Stimulated activated CD8-positive, alpha-beta memory T cell treated with anti-CD3 and anti-CD28 coated beads, Interleukin-2, amount 100 ng/mL, for 48 hours (primary cell): ENCODE measurements at regions not wholly inside any gene's neighbourhood (a gene's known extent, or its start where the extent isn't known, plus 50 kb on each side); places are given as distances from the start of the nearest gene placed in this dataset.
A peak's percentile ranks its signal among the peaks of the same experiment; 100 is the strongest.
"Not testable (repeated sequence)": the region's sequence is repeated elsewhere in the genome, so short reads cannot be mapped to it uniquely, and the experiment has no call there.

Experiments
- DNase-seq, 2 donors: peaks; one replicate each; pipeline ENCODE4 v3.0.0-alpha.2; 2020; ENCODE audit warnings: low read depth in 2 of 2

- DNase-seq = no peak
Observed at GRCh38 chr6:9028086-9028485, 592.7 kb upstream of the SLC35B3 start.

GRCh38 chr6:9025796-9026394 lies 590.5 kb upstream of the SLC35B3 start:
- no peak for DNase-seq

DNA sequence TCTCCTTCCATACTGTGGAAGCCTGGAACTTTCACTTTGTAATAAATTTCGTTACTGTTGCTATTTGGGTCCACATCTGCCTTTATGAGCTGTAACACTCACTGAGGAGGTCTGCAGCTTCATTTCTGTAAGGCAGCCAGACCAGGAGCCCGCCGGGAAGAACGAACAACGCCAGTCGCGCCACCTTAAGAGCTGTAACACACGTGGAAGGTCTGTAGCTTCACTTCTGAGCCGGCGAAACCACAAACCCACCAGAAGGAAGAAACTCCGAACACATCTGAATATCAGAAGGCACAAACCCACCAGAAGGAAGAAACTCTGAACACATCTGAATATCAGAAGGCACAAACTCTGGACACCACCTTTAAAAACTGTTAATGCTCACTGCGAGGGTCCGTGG lies 589.9 kb upstream of the SLC35B3 start:
- DNase-seq = no peak

GRCh38 chr6:9024246-9024645 lies 588.9 kb upstream of the SLC35B3 start:
- not testable (repeated sequence) for DNase-seq

- no peak for DNase-seq
Observed at GRCh38 chr6:9020001-9020400, 584.7 kb upstream of the SLC35B3 start.

- no peak for DNase-seq
Observed at GRCh38 chr6:9009931-9010330, 574.6 kb upstream of the SLC35B3 start.

DNA sequence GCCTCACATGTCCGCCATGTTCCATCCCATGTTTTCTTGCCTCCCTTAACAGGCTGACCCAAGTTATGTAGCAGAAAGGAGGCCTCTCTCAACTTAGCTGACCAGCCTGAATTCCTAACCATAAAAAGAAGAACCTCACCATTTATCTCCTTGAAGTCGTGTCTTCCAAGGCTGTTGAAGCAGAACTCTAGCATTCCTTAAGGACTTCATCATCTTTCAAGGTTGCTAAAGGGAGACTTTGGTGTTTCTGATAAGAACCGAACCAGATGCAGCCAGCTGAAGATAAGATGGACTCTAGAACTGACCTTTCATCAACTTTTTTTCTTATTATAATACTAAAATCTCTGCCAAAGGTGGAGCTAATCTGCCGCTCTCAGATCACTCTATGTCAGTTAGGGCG lies 571.7 kb upstream of the SLC35B3 start:
- no peak for DNase-seq

DNA sequence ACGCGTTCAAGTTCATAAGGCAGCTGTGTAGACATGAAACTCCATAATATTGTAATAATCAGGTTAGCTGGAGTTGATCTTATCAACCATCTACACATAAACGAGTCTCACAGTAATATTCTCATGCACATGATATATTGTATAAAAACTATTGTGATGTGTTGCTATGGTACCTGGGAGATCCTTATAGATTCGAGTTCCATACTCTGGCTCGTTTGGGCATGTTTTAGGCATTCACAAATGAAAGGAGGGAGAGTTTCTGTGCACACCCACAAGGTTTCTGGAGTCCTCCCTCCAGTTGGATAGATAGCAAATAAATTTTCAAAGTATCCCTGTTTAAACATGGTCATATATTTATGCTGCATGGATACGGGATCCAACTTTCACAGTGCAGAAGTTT lies 567.5 kb upstream of the SLC35B3 start:
- DNase-seq = no peak

GRCh38 chr6:8995156-8995555 lies 559.8 kb upstream of the SLC35B3 start:
- DNase-seq = no peak

DNA sequence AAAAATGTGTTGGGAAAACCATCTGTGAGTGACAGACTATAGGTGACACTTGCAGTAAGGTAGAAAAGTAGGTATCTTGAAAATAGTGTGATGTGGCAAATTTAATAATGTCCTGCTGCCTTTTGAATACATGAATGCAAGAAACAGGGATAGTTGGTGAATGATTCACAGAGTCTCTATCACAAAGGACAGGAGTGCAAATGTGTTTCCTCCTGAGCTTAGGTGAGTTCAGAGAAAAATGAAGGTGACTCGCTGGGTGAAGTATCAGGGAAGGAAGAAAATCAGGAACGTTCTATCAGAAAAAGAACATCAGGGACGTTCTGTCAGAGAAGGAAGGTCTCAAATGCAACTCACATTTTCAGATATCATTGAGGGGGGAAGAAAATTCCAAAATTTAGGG lies 557.8 kb upstream of the SLC35B3 start:
- DNase-seq = no peak

DNA sequence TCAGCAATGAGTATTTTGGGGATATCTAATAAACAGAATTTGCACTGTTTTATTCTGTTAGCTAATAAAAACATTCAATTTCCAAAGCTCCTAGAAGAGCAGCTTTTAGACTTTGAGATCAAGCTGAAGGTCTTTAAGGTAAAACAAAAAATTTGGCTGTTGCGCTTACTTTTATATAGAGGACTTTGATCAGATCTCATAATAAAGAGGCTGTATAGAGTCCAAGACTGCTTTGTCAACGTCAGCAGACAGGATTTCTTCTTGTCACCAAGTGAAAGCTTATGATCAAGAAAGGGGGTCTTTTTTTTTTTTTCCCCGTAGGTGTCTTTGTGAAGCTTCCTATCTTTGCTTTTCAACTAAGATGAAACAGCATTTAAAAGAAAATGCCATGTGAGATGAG lies 556.5 kb upstream of the SLC35B3 start:
- DNase-seq = no peak

- no peak for DNase-seq
Observed at GRCh38 chr6:8990075-8990474, 554.7 kb upstream of the SLC35B3 start.

DNA sequence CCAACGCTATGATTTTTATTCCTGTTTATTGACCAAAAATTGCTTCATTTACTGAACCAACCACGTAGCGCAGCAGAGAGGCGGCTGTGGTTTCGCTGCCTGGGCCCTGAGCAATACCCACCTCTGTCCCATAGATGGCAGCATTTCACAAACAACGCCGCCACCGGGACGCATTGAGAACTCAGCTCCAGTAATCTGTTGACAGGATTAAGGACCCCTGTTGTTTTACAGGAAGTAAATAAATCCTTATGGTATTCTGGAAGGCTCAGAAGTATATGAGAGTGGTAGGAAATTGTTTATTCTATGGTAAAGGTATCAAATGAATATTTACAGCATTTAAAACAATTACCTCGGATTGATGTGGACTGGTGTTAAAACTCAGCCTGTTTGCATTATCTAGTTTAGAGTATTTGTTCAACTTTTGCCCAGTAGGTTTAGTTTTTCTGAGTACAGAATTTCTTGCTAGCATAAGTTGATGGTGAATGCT lies 547.9 kb upstream of the SLC35B3 start:
- peak; percentile 14 to 30 for DNase-seq

DNA sequence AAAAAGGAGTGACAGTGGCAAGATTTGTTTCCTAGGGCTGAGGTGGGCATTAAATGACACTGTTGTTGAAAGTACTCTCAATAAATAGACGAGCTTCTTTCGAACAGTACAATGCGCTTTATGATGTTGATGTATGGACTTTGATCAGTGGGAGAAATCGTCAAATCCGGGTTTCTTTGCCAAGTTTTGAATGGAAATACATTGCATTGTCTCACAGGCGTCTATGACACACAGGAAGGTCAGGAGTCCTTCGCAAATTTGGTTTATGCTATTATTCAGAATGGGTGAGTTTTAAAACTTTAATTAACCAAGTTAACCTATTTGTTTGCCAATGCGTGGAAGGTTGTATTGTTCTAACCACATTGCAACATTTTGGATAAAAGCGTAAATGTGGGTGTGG lies 547.3 kb upstream of the SLC35B3 start:
- no peak for DNase-seq

DNA sequence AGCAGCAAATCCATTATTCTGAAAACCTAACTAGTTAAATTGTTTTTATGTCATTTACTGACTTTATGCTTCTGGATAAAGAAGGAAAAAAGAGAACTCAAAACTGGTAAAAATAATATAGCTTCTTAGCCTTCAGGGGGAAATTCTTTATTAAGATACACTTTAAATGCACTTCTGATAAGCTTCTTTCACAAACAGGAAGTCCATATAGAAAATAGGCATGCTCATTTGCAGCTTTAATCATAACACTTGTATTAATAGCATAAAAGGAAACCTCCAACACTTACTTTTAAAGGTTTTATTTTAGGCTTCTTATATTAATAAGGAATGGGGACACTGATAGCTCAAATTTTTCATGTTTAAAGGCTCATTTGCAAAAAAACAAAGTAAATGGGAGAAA lies 538.0 kb upstream of the SLC35B3 start:
- no peak for DNase-seq

GRCh38 chr6:8969747-8970146 lies 534.4 kb upstream of the SLC35B3 start:
- DNase-seq = no peak

- no peak for DNase-seq
Observed at GRCh38 chr6:8958894-8959511, 523.7 kb upstream of the SLC35B3 start.

DNA sequence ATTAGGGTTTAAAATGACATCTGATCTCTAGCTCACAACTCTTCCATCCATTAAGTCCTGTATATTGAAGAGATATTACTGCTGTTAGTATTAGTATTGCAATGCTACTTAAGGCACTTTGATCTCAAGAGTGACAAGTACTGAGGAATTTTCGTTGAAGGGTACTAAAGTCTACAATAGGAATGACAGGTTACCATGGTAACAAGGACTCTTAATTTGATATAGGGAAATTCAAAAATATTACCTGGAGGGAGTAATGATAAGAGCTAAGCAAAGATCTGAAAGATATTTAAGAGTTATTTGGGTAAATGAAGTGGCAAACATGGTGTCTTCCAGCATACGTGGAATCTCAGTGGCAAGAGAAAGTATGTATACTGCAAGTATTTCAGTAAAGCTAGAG lies 518.0 kb upstream of the SLC35B3 start:
- DNase-seq = no peak

DNA sequence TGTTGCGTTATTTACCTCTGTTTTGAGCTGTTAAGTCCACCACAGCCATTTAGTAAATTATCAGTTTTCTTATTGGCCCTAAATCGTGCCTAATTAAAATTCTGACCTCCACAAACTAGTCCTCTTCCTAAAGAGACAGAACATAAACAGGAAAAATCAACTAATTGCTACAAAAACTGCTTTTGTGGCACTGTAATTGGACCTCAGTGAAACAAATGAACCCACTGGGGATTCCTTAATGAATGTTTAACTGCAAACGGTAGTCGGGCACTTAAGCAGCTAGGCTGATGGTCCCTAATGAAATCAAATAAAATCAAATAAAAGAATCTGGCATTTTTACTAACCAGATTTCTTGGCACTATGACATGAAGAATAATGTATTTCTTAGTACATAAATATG lies 513.4 kb upstream of the SLC35B3 start:
- DNase-seq = no peak

GRCh38 chr6:8947900-8948299 lies 512.6 kb upstream of the SLC35B3 start:
- no peak for DNase-seq

DNA sequence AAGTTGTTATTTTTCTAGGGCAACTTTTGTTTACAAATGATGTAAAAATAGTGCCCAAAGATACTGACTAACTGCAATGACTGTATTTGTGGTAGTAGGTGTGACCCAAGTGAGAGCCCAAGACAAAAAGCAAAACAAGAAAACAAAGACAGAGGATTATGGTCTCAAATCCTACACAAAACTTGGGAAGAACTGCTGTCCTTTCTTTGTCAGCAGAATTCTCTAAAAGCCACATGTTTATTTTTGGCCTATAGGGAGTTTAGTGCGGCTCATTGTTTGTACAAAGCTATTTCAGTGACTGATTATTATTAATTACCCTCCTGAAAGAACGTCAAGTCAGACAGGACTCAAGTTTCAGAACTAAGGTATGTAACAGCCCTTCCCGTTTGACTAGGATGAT lies 509.2 kb upstream of the SLC35B3 start:
- DNase-seq = no peak

GRCh38 chr6:8943073-8943472 lies 507.7 kb upstream of the SLC35B3 start:
- DNase-seq = no peak

GRCh38 chr6:8941577-8941976 lies 506.2 kb upstream of the SLC35B3 start:
- DNase-seq = no peak

DNA sequence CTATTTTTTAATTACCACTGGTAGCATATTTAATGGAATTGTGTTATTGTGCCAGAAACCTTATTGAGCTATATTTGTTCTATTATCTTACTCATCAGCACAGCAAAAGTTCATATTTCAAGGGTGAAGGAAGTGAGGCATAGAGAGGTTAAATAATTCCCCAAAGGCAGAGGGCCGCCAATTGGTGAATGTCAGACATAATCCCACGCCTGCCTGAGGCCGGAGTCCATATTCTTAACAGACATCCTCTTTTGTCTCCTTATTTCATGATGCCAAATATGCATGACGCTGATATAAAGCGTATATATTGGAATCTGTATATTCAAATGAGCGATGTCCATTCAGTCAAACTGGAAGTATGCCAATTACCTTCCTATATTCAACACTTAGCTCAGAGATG lies 505.0 kb upstream of the SLC35B3 start:
- no peak for DNase-seq
